ENCODE measurements at regions not wholly inside any gene's neighbourhood (a gene's known extent, or its start where the extent isn't known, plus 50 kb on each side); places are given as distances from the start of the nearest gene placed in this dataset.

- ChIA-PET POLR2A (no interaction called here), CTCF (no interaction called here)
- 33% methylated on average over 2 of the region's 2 CpGs for WGBS (ENCODE audit: low lambda C conversion rate)
- Histone ChIP-seq H3K4me3 (ENCODE audit: low read depth in 2 of 2, low read length in 1 of 2) (no peak overlapping the region), H3F3A (replicated peaks; ENCODE audit: insufficient read depth) (no peaks in the 10 kb centered on the region), H3K36me3 (replicated peaks in 1 of 2; ENCODE audit: control insufficient read depth in 1 of 2, insufficient read depth in 2 of 2, low read length in 1 of 2) (no peaks in the 10 kb centered on the region), H3K4me1 (ENCODE audit: control insufficient read depth in 1 of 2, insufficient read depth in 2 of 2, low read depth in 1 of 2, low read length in 1 of 2) (no peaks in the 10 kb centered on the region), H3K9ac (no peak overlapping the region), H3K9me2 (no peaks in the 10 kb centered on the region), H3K9me3 (0 out of 2 replicates have a peak, but pooled peaks cover 3% of the 10 kb centered on the region), H3K4me2 (no peak overlapping the region), H4K20me1 (ENCODE audit: insufficient read depth) (no peaks in the 10 kb centered on the region), H3K27ac (ENCODE audit: low read depth in 2 of 2, low read length in 1 of 2) (no peak overlapping the region), H3K79me2 (ENCODE audit: insufficient read depth) (no peaks in the 10 kb centered on the region), H3K27me3 (ENCODE audit: insufficient read depth) (no peaks in the 10 kb centered on the region), H2AFZ (ENCODE audit: low read depth) (no peak overlapping the region)
- TF ChIP-seq IRF3 (IDR thresholded peaks at IDR 0.05; ENCODE audit: low read depth, low read length) (no peak), EP300 (IDR thresholded peaks at IDR 0.05; ENCODE audit: borderline replicate concordance in 1 of 2, low read depth in 1 of 2, low read length in 1 of 2) (no peak)
- no peak for DNase-seq
Measured at GRCh38 chr6:167537816-167538215, 212.9 kb downstream of the TTLL2 start.

- H3K4me3 ChIP-seq (ENCODE audit: low read depth in 2 of 2, low read length in 1 of 2) = no peak overlapping the region
- no peaks in the 10 kb centered on the region for H3K9me2 ChIP-seq
- no peaks in the 10 kb centered on the region for H4K20me1 ChIP-seq (ENCODE audit: insufficient read depth)
- H3K4me1 ChIP-seq (ENCODE audit: control insufficient read depth in 1 of 2, insufficient read depth in 2 of 2, low read depth in 1 of 2, low read length in 1 of 2) = no peaks in the 10 kb centered on the region; a peak in 1 of 4 replicates
- no peaks in the 10 kb centered on the region for H3F3A ChIP-seq (replicated peaks; ENCODE audit: insufficient read depth)
- no peaks in the 10 kb centered on the region for H3K27me3 ChIP-seq (ENCODE audit: insufficient read depth)
- H3K9me3 ChIP-seq = 0 out of 2 replicates have a peak, but pooled peaks cover 3% of the 10 kb centered on the region
- POLR2A ChIA-PET = no interaction called here
- no peak for DNase-seq
- H3K36me3 ChIP-seq (replicated peaks in 1 of 2; ENCODE audit: control insufficient read depth in 1 of 2, insufficient read depth in 2 of 2, low read length in 1 of 2) = no peaks in the 10 kb centered on the region
- no peaks in the 10 kb centered on the region for H3K79me2 ChIP-seq (ENCODE audit: insufficient read depth)
- CTCF ChIA-PET = no interaction called here
- no peak for TF ChIP-seq RFX5 (IDR thresholded peaks at IDR 0.05; ENCODE audit: low read length)
- H2AFZ ChIP-seq (ENCODE audit: low read depth) = no peak overlapping the region
- no peak overlapping the region for H3K9ac ChIP-seq
- no peak overlapping the region for H3K27ac ChIP-seq (ENCODE audit: low read depth in 2 of 2, low read length in 1 of 2)
- no peak overlapping the region for H3K4me2 ChIP-seq
- 19% methylated on average over 4 of the region's 4 CpGs for WGBS (ENCODE audit: low lambda C conversion rate)
Measured at GRCh38 chr6:167538746-167539145, 213.9 kb downstream of the TTLL2 start.

- Histone ChIP-seq H3K9me3 (0 out of 2 replicates have a peak, but pooled peaks cover 3% of the 10 kb centered on the region), H3K4me1 (ENCODE audit: control insufficient read depth in 1 of 2, insufficient read depth in 2 of 2, low read depth in 1 of 2, low read length in 1 of 2) (no peaks in the 10 kb centered on the region; a peak in 1 of 4 replicates), H3K79me2 (ENCODE audit: insufficient read depth) (no peaks in the 10 kb centered on the region), H3K9ac (no peak overlapping the region), H4K20me1 (ENCODE audit: insufficient read depth) (no peaks in the 10 kb centered on the region), H3F3A (replicated peaks; ENCODE audit: insufficient read depth) (no peaks in the 10 kb centered on the region), H3K27ac (ENCODE audit: low read depth in 2 of 2, low read length in 1 of 2) (no peak overlapping the region), H2AFZ (ENCODE audit: low read depth) (no peak overlapping the region), H3K36me3 (replicated peaks in 1 of 2; ENCODE audit: control insufficient read depth in 1 of 2, insufficient read depth in 2 of 2, low read length in 1 of 2) (no peaks in the 10 kb centered on the region), H3K27me3 (ENCODE audit: insufficient read depth) (no peaks in the 10 kb centered on the region), H3K4me3 (ENCODE audit: low read depth in 2 of 2, low read length in 1 of 2) (no peak overlapping the region), H3K9me2 (no peaks in the 10 kb centered on the region), H3K4me2 (no peak overlapping the region)
- ChIA-PET CTCF (interaction anchor here (1.0 kb wide), 1 partner anchor 13 kb away, joined by 3 read pairs; no protein-coding TSS in a partner anchor), POLR2A (no interaction called here)
- DNase-seq = no peak
- WGBS (ENCODE audit: low lambda C conversion rate) = 51% methylated on average over 7 of the region's 7 CpGs
- no peak for TF ChIP-seq NFIC (IDR thresholded peaks at IDR 0.05; ENCODE audit: borderline replicate concordance)
- TF ChIP-seq TCF12 (IDR thresholded peaks at IDR 0.05) = no peak
- TF ChIP-seq IRF3 (IDR thresholded peaks at IDR 0.05; ENCODE audit: low read depth, low read length) = no peak
- no peak for TF ChIP-seq GATA2 (CRISPR knock-in tag; IDR thresholded peaks at IDR 0.05)
- TF ChIP-seq RAD21 (IDR thresholded peaks at IDR 0.05; ENCODE audit: low read length) = no peak
- TF ChIP-seq GABPA (IDR thresholded peaks at IDR 0.05; ENCODE audit: low read depth) = no peak
- TF ChIP-seq FOSL2 (IDR thresholded peaks at IDR 0.05; ENCODE audit: borderline replicate concordance, low read depth) = no peak
- TF ChIP-seq REST (IDR thresholded peaks at IDR 0.05; ENCODE audit: low read depth, low read length) = no peak
- TF ChIP-seq TAF1 (IDR thresholded peaks at IDR 0.05; ENCODE audit: borderline replicate concordance, low read depth, low read length) = no peak
- TF ChIP-seq FOXM1 (IDR thresholded peaks at IDR 0.05; ENCODE audit: low read depth) = no peak
- TF ChIP-seq MAX (IDR thresholded peaks at IDR 0.05; ENCODE audit: low read depth) = no peak
- no peak for TF ChIP-seq EP300 (IDR thresholded peaks at IDR 0.05; ENCODE audit: borderline replicate concordance in 1 of 2, low read depth in 1 of 2, low read length in 1 of 2)
- no peak for TF ChIP-seq ZBTB33 (IDR thresholded peaks at IDR 0.05; ENCODE audit: borderline replicate concordance, low read depth)
Measured at GRCh38 chr6:167540796-167541195, 215.9 kb downstream of the TTLL2 start.

Measured in SK-N-SH (cell line).